HG02852 (cell line): ENCODE measurements at regions not wholly inside any gene's neighbourhood (a gene's known extent, or its start where the extent isn't known, plus 50 kb on each side); places are given as distances from the start of the nearest gene placed in this dataset.
"Not testable (repeated sequence)": the region's sequence is repeated elsewhere in the genome, so short reads cannot be mapped to it uniquely, and the experiment has no call there.

Experiments
- ATAC-seq: cut with Tn5 transposase; IDR thresholded peaks from one replicate; pipeline ENCODE4 v1.9.1; 2021; ENCODE audit warnings: mild to moderate bottlenecking, moderate library complexity; ENCODE audit not compliant: unreplicated experiment

DNA sequence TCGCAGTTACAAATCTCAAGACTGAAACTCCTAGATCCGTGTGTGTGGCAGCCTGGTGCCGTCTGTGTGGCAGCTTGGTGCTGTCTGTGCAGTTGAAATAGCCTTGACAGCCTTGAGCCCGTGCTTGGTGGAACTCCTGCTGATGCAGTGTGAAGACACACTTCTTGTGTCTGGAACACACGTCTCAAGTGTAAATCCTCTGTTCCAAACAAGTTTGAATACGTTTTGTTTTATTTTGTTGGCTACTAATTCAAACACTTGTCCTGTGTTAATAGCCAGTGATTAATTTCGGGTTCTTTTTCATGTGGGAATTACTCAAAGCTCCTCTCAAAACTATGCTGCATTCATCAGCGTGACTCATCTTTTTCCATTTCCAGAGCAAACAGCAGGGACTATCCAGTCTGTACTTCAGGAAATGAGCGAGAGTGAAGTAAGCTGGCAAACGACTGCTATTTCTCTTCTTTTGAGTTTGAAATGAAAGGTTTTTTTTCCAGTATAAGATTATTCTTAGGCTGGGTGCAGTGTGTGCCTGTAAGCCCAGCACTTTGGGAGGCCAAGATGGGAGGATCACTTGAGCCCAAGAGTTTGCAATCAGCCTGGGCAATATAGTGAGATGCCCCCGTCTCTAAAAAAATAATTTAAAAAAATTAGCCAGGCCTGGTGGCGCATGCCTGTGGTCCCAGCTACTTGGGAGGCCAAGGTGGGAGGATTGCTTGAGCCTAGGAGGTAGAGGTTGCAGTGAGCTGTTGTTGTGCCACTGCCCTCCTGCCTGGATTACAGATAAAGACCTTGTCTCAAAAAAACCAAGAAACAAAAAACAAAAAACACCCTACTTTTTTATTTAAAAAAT lies 152.9 kb downstream of the SPP2 start:
- ATAC-seq, result no peak

DNA sequence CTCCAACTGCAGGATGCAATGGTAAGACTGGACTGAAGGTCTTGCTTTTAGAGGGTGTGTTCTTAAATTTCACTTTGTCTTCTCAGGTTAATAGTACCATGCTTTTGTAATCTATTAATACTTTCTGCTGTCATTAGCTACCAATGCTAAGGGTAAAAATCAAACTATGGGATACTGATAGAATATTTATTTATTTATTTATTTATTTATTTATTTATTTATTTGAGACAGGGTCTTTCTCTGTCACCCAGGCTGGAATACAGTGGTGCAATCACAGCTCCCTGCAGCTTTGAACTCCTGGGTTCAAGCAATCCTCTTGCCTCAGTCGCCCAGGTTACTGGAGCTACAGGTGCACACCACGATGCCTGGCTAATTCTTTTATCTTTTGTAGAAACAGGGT lies 152.1 kb downstream of the SPP2 start:
- ATAC-seq, result no peak

DNA sequence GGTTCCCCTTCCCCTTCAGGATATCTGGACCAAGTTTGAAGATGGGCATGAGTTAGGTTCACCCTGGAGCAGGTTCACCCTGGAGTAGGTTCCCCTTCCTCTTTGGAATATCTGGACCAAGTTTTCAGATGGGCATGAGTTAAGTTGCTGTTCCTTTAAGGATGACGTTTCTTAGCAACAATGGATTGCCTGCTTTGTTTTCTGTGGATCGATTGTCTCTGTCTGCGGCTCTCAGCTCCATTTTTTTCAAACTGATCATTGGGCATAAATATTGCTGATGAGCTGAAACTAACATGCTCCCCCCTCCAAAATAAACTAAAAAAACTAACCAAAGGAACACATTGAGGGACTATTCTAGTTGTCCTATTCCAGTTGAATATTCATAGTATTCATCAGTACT lies 149.5 kb downstream of the SPP2 start:
- no peak for ATAC-seq

DNA sequence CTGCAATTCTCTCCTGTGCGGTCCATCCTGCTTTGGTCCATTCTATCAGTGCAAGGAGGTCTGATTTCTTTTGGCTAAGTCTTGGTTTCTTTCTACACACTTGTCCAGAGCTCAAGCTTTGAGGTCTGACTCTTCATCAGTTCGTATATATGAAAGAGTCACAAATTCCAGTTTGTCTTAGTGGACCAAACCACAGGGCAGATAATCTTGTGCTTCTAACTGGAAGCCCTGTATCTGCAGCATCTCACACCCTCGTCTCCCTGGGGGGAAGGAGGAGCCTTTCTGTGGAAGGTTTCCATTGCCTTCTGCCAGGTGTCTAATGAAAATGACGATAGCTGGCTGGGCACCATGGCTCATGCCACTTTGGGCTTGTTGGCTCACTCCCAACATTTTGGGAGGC lies 148.5 kb downstream of the SPP2 start:
- ATAC-seq, result no peak

DNA sequence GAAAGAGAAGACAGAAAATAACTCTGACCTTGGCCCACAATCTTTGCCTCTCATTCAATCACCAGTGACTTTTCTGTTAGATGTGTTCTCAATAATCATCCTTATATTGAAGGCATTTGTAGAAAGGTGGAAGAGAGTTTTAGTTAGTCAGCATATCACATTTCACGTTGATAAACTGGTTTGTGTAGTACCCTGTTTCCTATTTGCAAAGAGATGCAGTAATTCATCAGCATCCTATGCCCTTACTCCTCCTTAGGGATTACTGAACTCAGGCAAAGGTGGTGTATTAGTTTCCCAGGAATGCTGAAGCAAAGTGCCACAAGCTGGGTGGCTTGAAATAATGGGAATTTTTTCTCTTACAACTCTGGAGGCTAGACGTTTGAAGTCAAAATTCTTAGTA lies 145.0 kb downstream of the SPP2 start:
- no peak for ATAC-seq

DNA sequence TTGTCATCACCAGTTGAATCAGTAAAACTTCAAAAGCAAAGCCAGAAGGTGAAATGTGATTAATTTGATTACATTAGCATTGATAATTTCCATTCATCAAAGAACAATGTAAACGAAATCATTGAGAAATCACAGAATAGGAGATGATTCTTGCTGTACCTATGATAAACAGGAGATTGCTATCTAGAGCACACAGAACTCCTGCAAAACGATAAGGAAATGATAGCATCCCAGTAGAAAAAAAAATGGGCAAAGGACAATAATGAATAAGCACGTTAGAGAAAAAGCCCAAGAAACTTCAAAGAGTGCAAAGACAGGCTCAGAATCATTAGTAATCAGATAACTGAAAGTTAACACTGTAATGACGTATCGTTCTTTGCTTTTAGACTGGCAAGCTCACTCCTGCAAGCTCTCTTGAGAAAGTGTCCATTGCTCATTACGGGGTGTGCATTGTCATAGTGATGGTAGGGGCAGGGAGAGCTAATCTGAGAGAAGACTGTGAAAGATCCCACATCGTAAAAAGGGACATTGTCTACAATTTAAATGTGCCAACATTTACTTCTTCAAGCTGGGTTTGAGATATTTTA lies 143.6 kb downstream of the SPP2 start:
- no peak for ATAC-seq

DNA sequence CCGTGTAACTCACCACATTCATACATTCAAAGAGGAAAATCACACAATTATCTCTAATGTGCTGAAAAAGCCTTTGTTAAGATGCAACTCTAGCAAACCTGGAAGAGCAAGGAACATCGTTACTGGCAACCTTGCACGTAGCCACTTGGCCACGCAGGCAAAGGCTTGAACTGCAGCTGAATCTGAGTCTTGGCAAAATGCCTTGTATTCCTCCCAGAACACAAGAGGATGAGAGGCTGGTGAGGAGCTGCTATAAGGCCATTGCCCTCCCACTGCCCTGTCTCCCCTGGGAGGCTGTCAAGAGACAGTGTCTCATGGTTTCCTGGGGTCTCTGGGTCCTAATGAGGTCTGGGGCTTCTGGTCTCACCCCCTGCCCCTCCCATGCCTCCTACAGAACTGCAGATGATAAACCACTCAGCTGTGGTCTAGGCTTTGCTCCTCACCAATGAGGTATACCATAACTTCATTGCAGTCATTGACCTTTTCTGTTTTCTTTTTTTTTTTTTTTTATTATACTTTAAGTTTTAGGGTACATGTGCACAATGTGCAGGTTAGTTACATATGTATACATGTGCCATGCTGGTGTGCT lies 141.4 kb downstream of the SPP2 start:
- no peak for ATAC-seq

DNA sequence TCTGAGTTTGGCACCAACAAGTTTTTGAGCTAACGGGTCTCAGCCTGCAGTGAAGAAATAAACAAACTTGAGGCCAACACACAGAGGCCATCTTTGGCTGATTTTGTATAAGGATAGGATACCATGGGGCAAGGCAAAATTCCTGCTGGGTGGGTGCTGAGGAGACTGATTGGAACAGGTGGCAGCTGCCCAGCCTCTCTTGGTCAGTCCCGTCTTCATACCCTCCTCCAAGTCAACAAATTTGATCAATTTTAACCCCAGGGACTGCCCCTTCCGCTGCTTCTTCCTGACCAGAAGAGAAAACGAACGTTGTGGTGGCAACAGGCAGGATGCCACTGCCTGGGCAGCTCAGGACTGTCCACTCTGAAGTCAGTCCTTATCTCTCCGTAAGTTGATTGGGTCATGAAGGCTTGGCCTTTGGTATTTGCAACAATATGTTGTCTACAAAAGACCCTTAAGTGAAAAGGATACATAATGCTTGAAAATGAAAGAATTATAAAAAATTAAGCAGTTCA lies 139.3 kb downstream of the SPP2 start:
- ATAC-seq, result no peak

DNA sequence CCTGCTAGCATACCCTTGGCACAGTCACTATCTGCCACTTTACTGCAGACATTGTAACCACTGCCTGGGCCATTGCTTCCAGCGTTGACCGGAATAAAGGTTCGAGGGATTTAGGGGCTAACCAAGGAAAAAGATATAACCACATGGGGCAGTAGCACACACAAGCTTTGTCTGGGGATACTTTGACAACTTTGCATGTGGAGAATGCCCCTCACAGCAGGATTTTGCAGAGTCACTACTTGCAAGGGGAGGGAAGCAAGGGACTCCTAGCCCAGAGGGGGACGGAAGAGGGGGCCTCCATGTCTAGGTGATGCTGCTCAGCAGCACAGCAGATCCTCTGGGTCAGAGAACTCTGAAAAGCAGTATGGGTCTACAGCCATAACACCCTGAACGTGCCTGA lies 138.7 kb downstream of the SPP2 start:
- ATAC-seq, result no peak

DNA sequence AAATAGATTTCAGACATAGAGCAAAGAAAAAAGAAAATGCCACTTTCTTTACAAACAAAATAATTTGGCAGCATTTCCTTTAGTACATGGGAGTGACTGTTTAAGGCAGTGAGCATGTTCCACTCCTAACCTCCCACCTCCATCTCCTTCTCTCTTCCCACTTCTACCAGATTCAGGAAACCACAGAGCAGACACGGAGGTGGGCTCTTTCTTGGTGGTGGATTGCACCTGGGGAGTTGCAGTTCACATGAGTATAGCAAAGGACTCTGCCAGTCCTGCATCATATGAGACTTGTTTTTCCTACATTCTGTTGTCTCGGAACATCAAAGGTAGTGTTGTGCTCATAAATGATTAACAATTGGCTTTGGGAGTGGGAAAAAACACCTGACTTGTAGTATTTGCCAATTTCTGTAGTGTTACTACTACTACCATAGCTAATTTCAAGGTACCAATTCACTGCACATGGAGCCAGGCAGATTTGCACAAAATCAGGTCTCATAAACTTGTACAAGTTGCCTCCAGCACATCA lies 137.2 kb downstream of the SPP2 start:
- no peak for ATAC-seq

DNA sequence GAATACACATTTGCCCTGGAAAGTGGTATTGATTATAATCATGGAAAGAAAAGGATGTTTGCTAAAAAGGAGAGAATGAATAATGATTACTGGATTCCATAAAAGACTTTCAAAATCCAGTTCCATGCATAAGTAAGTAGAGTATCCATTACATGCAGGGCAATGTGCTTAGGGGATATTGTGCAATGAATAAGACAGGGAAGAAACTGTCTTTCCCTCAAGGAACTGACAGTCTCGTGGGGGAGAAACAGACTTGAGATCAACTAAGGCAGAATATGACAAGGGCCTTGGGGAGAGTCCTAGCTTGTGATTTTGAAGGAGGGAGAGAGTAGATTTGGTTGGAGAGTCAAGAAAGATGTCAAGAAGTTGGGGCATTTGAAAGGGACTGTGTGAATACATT lies 130.6 kb downstream of the SPP2 start:
- no peak for ATAC-seq

DNA sequence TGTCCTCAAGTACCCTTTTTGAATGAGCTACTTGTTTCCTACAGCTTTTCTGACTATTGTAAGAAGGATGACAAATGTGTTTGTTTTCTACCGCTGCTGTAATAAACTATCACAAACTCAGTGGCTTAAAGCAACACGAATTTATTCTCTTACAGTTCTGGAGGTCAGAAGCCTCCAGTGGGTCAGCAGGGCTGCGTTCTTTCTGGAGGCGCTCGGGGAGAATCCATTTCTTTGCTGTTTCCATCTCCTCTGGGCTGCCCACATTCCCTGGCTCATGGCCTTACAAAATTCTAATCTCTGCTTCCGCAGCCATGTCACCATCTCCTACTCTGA lies 128.5 kb downstream of the SPP2 start:
- ATAC-seq, result no peak

DNA sequence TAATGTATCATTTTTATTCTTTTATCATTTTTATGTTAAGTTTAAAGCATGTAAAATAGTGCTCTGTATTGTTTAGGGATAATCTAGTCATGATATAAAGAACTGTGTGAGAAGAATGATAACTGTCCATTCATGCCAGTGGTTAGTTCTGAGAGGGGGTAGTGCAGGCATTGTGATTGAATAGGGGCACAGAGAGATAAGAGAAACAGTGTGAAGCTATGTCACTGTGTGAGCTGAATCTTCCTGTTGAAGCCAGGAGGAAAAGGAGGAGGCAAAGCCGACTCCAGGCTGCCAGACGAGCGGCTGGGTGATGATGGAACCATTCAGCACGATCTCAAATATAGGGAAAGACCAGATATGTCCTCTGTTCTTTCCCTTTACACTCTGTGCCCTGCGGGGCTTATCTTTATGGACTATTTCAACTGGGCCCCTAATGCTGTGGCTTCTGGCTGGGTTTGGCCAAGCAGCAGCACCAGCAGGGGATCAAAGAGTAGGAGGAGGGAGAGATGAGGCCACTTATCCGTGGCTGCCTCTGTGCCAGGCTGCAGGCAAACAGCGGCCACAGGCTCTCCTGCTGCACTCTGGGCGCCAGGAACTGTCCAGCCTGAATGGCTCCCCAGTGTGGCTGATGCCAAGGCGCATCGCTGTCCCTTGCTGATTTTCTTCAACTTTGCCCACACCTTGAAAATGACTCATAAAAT lies 128.0 kb downstream of the SPP2 start:
- no peak for ATAC-seq

DNA sequence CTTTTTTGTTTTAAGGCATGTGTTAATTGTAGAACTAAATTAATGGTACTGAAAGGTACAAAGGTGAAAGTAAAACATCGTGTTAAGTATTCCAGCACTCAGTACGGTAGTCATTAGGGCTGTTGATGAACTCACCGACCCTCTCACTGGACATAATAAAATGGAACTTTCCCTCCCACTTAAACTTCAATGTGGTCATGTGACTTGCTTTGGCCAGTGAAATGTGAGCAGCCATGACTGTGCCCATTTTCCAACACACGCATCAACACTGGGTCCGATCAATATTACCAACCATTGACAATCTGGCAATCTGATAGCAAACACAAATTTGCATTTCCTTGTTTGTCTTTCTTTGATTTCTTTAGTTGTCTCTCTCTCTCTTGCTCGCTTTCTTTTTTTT lies 125.1 kb downstream of the SPP2 start:
- ATAC-seq, result no peak

DNA sequence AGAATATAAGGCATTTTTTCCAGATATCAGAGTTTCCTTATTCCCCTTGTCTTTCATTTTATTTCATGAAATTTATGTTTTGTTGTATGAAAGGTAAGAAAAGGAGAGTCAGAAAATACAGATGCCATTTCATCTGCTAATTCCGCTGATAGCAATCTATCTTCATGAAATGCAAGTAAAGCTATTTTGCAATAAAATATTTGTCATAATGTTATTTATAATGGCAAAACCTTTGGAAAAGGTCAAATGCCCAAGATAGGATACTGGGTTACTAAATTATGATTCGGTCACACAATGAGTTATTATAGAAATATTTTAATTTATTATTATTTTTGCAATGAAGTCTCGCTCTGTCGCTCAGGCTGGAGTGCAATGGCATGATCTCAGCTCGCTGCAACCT lies 124.2 kb downstream of the SPP2 start:
- no peak for ATAC-seq

DNA sequence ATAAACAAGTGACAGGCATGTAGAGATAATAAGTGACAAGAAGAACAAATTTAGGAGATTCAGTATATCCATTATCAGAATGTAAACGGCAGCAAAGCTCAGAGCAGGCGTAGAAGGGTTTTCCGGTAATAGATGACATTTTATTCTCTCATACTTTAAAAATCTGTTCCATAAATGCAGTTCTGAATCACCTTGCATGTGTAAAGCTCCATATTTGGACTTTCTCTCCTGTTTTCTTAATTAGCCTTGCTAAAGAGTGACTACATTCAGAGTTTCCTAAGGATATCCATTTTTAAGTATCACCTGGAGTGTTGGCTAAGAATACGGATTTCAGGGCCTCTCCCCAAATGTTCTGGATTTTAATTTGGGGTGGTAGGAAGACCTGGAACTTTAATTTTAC lies 122.0 kb downstream of the SPP2 start:
- no peak for ATAC-seq

DNA sequence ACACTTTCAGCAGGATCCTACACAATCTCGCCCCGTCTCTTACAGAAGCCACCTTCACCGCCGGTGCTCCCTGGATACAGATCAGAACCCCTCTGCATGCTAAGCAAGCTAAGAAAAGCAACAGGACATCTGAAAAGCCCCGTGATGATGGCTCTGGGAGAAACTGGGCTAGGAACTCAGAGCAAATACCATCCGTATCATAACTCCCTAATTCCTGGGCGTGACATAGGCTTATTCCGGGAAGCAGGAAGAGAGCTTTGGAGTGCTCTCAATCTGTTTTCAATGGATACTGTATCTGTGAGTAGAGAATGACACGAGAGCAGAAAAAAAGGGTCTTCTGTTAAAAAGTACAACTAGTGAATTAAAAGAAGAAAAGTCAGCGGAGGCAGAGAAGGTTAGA lies 121.6 kb downstream of the SPP2 start:
- ATAC-seq, result no peak

DNA sequence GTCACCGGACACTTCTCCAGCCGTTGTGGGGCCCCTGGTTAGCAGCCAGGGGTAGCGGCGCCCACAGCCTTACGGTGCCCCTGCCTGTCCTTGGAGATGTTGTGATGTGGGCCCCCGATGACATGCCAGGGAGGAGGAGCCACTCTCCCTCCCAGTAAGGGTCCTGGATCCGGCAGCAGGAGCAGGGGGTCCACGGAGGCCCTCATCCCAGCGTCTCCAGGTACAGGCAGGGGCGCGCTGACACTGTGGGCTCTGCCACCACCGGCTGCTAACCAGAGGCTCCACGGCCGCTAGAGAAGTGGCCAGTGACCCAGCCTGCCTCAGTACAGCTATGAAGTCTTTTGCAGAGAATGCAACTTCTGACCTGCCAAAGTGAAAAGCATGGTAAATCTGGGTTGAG lies 121.2 kb downstream of the SPP2 start:
- no peak for ATAC-seq

DNA sequence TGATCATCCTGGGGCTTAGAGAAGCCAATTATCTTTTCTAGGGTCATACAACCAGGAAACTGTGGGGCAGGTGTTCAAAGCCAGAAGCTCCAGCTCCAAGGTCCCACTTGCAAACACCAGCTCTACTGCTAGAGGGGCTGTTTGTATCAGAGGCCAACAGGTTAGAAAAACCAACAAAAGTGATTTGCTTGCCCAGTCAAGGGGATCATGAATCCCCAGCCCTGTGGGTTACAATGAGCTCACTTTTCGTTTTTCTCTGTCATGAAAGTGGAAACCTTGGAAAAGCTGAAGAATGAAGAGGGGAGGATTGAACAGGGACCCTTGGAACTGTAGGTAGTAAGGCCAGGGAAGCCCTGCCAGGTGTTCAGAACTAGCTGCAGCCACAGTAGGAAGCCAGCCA lies 119.2 kb downstream of the SPP2 start:
- no peak for ATAC-seq

DNA sequence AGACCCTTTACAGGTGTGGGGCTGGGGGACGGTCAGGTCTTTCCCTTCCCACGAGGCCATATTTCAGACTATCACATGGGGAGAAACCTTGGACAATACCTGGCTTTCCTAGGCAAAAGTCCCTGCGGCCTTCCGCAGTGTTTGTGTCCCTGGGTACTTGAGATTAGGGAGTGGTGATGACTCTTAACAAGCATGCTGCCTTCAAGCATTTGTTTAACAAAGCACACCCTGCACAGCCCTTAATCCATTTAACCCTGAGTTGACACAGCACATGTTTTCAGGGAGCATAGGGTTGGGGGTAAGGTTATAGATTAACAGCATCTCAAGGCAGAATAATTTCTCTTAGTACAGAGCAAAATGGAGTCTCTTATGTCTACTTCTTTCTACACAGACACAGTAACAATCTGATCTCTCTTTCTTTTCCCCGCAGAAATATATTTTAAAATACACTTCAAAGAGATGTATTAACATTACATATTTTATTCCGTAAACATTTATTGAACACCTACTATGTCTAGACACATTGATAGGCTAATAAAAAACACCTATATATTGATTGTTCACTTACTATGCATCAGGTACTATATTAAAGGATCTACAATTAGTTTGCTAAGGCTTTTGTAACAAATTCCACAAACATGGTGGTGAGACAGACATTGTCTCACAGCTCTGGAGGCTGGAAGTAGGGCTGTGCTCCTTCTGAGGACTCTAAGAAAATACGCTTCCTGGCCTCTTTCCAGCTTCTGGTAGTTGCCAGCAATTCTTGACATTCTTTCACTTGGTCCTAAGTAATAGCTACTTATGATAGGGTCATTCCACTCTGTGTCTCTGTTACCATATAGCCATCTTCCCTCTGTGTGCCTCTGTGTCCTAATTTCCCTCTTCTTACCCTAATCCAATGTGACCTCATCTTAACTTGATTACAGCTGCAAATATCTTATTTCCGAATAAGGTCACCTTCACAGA lies 118.4 kb downstream of the SPP2 start:
- ATAC-seq, result not testable (repeated sequence)
